Esophagus muscularis mucosa (tissue), 3 donors: ENCODE measurements at regions not wholly inside any gene's neighbourhood (a gene's known extent, or its start where the extent isn't known, plus 50 kb on each side); places are given as distances from the start of the nearest gene placed in this dataset.

ENCODE experiments used
- EP300 ChIP-seq: sonication (generic); formaldehyde crosslinking; IDR thresholded peaks from one replicate; pipeline ENCODE4 v1.6.1; 2017; ENCODE audit warnings: antibody characterized with exemption
- POLR2A ChIP-seq: fragments of 450-650 bp; IDR thresholded peaks from one replicate; pipeline ENCODE4 v1.6.1; 2017; ENCODE audit warnings: antibody characterized with exemption, moderate library complexity, mild to moderate bottlenecking, low read depth
- POLR2AphosphoS5 ChIP-seq, 2 donors: sonication (generic); formaldehyde crosslinking; IDR thresholded peaks; one replicate each; pipeline ENCODE4 v1.6.1; 2017; ENCODE audit warnings: antibody characterized with exemption in 2 of 2

- no peak for TF ChIP-seq POLR2AphosphoS5 (IDR thresholded peaks at IDR 0.05)
- TF ChIP-seq POLR2A = no peak
- TF ChIP-seq EP300 = no peak
Measured at GRCh38 chr10:64316833-64317232, 795.6 kb downstream of the REEP3 start.
